ENCODE measurements at regions not wholly inside any gene's neighbourhood (a gene's known extent, or its start where the extent isn't known, plus 50 kb on each side); places are given as distances from the start of the nearest gene placed in this dataset.
"Not testable (repeated sequence)": the region's sequence is repeated elsewhere in the genome, so short reads cannot be mapped to it uniquely, and the experiment has no call there.

DNA sequence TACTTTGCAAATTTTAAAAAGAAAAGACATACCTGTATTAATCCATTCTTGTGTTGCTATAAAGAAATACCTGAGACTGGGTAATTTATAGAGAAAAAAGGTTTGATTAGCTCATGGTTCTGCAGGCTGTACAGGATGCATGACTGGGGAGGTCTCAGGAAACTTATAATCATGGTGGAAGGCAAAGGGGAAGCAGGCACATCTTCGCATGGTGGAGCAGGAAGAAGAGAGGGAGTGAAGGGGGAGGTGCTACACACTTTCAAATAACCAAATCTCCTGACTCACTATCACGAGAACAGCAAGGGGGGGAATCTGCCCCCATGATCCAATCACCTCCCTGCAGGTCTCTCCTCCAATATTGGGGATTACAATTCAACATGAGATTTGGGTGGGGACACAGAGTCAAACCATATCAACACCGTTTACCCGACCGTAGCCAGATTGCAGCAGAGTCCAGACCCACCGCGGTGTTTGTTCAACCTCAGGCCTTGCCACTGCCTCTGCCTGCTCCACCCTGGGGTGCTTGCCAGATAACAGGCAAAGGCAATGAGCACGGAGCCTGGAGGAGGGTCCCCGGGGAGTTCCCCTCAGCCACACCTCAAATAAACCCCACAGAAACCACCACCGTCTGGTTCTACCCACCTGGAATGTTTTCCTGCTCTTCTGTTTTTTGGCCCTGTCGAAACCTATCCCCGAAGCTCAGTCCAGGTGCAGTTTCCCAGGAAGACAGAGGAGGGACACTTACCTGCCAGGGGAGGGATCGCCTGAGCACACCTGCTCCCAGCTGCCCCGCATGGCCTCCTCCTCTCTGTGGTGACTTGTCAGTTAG is 142.2 kb upstream of the AFDN start:
- DNase-seq (no peak), ATAC-seq (no peak)
- Mint-ChIP-seq H3K4me1 (no peaks in the 10 kb centered on the region), H3K9me3 (ENCODE audit: low read depth) (peaks cover 4% of the 10 kb centered on the region), H3K27ac (no peak overlapping the region), H3K36me3 (no peaks in the 10 kb centered on the region), H3K27me3 (peaks cover 35% of the 10 kb centered on the region), H3K4me3 (no peak overlapping the region)
- CTCF ChIA-PET: no interaction called here

DNA sequence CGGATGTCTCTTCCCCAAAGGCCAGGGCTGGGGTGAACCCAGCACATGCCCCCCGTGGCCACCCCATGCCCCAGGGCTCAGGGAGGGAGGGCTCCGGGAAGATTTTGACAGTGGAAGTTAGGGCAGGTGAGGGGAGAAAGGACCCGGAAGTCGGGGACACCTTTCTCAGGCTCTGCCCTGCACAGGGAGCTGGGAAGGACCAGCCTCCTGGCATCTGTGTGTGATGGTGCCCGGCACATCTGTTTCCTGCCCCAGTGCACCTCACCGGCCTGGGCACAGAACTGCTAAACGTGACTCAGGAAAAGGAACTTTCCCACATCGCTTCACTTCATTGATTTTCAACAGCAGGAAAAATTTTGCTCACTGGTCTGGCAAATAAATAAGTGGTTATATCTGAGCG is 141.1 kb upstream of the AFDN start:
- peaks cover 27% of the 10 kb centered on the region for H3K27me3 Mint-ChIP-seq
- CTCF ChIA-PET: no interaction called here
- no peak for ATAC-seq

DNA sequence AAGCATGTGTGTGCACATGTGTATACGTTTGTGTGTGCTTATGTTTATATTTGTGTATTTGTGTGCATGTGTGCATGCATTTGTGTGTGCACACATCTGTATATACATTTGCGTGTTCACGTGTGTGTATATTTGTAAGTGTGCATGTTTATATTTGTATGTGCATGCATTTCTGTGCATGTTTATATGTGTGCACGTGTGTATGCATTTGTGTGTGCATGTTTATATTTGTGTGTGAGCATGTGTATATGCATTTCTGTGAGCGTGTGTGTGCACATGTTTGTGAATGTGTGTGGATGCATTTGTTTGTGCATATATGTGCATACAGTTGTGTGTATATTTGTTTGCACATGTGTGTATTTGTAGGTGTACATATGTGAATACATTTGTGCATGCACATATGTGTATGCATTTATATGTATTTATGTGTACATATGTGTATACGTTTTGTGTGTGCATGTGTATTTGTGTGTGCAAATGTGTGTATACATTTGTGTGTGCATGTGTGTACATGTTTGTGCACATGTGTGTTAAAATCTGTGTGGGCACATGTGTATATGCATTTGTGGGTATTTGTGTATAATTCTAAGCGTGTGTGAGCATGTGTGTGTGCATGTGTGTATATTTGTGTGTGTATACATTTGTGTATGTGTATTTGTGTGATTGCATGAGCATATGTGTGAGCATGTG is 140.4 kb upstream of the AFDN start:
- Mint-ChIP-seq H3K9me3 (ENCODE audit: low read depth) (peaks cover 4% of the 10 kb centered on the region), H3K4me1 (no peaks in the 10 kb centered on the region), H3K27ac (no peak overlapping the region), H3K27me3 (peaks cover 25% of the 10 kb centered on the region), H3K36me3 (no peaks in the 10 kb centered on the region), H3K4me3 (no peak overlapping the region)
- no peak for ATAC-seq
- no peak for DNase-seq
- CTCF ChIA-PET: no interaction called here

More for the DNA sequence above, 141.1 kb upstream of the AFDN start:
- DNase-seq: no peak
- H3K27ac Mint-ChIP-seq: no peak overlapping the region
- no peaks in the 10 kb centered on the region for H3K4me1 Mint-ChIP-seq
- H3K36me3 Mint-ChIP-seq: no peaks in the 10 kb centered on the region
- no peak overlapping the region for H3K4me3 Mint-ChIP-seq
- peaks cover 4% of the 10 kb centered on the region for H3K9me3 Mint-ChIP-seq (ENCODE audit: low read depth)

DNA sequence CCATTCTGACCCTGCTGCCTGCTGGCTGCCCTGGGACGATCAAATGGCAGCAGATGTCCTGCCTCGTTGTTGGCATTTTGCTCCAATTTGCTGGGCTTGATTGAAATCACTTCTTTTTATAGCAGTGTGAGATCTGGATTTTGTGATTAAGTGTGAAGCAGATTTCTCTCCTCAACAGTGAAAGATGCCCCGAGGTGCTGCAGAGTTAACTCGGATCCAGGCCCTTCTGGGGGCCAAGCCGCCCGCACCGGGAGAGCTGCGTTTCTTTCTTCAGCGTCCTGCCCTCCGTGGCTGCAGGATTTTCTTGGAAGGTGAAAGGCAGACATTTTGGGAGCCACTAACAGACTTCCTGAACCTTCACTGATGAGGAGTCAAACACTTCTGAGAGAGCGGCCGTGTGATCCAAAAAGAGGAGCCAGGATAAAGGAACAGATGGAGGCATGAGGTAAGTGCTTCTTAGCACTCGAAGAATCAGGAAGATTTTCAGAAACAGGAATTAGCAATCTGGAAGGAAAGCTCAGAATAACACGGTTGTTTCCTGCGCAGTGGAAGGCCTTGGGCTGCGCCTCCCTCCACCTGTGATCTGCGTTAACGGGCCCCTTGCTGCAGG is 139.5 kb upstream of the AFDN start:
- no peaks in the 10 kb centered on the region for H3K4me1 Mint-ChIP-seq
- H3K27ac Mint-ChIP-seq: no peak overlapping the region
- H3K4me3 Mint-ChIP-seq: no peak overlapping the region
- DNase-seq (no peak), ATAC-seq (no peak)
- H3K27me3 Mint-ChIP-seq: peaks cover 25% of the 10 kb centered on the region
- peaks cover 4% of the 10 kb centered on the region for H3K9me3 Mint-ChIP-seq (ENCODE audit: low read depth)
- CTCF ChIA-PET: no interaction called here
- no peaks in the 10 kb centered on the region for H3K36me3 Mint-ChIP-seq

DNA sequence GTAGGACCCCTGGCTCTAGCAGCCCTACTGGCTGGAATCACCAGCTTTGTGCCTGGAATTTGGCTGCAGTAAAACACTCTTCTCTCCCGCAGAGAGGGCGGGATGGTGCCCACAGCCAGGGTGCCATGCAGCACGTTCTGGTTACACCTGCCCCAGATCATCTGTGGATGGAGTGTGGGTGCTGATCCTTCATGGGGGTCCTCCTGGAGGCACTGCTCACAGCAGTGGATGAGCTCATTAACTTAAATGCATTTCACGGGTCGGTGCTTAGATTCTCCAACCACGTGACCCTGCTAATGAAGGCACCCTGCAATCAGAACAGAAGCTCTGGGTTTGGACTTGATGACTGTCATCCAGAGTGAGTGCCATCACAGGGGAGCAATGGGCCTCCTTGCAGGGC is 138.6 kb upstream of the AFDN start:
- Mint-ChIP-seq H3K27me3 (peaks cover 23% of the 10 kb centered on the region), H3K27ac (no peak overlapping the region), H3K4me3 (no peak overlapping the region), H3K9me3 (ENCODE audit: low read depth) (peaks cover 4% of the 10 kb centered on the region), H3K36me3 (no peaks in the 10 kb centered on the region), H3K4me1 (no peaks in the 10 kb centered on the region)
- no peak for DNase-seq
- CTCF ChIA-PET: no interaction called here
- ATAC-seq: no peak

DNA sequence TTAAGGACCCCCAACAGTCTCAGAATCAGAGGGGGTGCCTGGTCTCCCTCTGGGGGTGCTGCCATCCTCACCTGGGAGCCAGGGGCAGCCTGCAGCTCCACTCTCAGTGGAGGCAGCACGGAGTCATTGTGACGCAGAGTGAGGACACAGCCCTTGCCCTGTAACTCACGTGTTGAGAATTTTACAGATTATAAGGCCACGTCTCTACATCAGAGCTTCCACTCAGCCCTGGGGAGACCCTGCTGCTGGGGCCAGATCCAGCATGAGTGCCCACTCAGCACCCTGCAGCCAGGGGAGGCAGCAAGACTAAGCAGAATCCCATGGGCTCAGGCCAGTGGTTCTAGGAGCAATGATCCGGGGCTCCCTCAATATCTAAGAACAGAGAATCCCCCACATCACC is 137.4 kb upstream of the AFDN start:
- H3K27me3 Mint-ChIP-seq: peaks cover 24% of the 10 kb centered on the region
- no peaks in the 10 kb centered on the region for H3K4me1 Mint-ChIP-seq
- H3K36me3 Mint-ChIP-seq: no peaks in the 10 kb centered on the region
- no peak for DNase-seq
- no peak for ATAC-seq
- CTCF ChIA-PET: no interaction called here
- no peak overlapping the region for H3K4me3 Mint-ChIP-seq
- H3K27ac Mint-ChIP-seq: no peak overlapping the region
- H3K9me3 Mint-ChIP-seq (ENCODE audit: low read depth): peaks cover 4% of the 10 kb centered on the region

DNA sequence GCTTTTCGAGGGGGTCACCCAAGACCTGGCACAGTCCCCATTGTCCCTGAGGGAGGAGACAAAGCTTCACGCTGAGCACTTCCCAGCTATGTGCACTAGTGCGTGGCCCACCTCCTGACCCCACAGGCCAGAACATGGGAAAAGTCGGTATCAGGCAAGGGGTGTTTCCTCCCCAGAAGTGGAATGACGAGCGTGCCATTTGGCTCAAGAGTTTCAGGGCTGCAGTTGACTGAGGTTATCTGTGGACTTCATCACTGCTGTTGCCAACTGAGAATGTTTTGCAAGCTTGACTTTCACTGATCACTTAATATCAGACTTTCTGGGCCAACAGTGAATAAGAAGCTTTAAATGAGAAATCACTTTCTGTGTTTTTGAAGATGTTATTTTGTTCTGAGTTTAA is 137.0 kb upstream of the AFDN start:
- DNase-seq (no peak), ATAC-seq (no peak)
- Mint-ChIP-seq H3K36me3 (no peaks in the 10 kb centered on the region), H3K4me3 (no peak overlapping the region), H3K27ac (no peak overlapping the region), H3K9me3 (ENCODE audit: low read depth) (peaks cover 4% of the 10 kb centered on the region), H3K4me1 (no peaks in the 10 kb centered on the region), H3K27me3 (peaks cover 26% of the 10 kb centered on the region)
- CTCF ChIA-PET: no interaction called here

DNA sequence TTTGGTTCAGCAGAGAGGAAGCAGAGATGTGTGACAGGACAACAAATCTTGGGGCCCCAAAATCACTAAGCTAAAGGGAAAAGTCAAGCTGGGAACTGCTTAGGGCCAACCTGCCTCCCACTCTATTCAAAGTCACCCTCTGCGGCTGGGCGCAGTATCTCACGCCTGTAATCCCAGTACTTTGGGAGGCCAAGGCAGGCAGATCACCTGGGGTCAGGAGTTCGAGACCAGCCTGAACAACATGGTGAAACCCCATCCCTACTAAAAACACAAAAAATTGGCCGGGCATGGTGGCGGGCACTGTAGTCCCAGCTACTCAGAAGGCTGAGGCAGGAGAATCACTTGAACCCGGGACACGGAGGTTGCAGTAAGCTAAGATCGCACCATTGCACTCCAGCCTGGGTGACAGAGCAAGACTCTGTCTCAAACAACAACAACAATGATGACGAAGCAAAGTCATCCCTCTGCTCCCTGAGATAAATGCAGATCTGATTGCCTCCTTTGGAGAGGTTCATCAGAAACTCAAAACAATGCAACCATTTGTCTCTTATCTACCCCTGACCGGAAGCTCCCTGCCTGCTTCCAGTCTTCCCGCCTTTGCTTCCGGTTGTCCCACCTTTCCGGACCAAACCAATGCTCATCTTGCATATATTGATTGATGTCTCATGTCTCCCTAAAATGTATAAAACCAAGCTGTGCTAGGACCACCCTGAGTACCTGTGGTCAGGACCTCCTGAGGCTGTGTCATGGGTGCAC is 136.4 kb upstream of the AFDN start:
- CTCF ChIA-PET; DNase-seq; H3K9me3 Mint-ChIP-seq (ENCODE audit: low read depth); H3K27ac Mint-ChIP-seq; H3K4me1 Mint-ChIP-seq; H3K36me3 Mint-ChIP-seq; H3K4me3 Mint-ChIP-seq; ATAC-seq: not testable (repeated sequence)
- H3K27me3 Mint-ChIP-seq: peaks cover 25% of the 10 kb centered on the region

DNA sequence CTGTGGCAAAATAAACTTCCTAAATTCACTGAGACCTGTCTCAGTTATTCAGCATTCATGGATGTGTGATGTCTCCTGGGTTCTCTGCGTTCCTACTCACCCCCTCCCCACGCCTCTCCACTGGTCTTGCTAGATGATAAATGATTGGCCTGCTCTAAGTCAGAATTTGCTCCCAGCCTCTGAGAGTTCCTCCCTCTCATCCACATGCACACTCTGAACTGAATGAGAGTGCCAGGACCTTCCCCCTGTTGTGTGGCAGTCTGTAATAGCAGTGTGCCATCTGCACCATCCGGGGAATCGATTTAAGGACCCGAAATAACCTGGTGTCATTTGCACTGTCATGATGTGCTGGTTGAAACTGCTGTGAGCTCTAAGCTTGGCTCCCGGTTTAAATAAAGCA is 135.8 kb upstream of the AFDN start:
- no peak for ATAC-seq
- Mint-ChIP-seq H3K27me3 (peaks cover 21% of the 10 kb centered on the region), H3K4me1 (no peaks in the 10 kb centered on the region), H3K9me3 (ENCODE audit: low read depth) (peaks cover 4% of the 10 kb centered on the region), H3K27ac (no peak overlapping the region), H3K4me3 (no peak overlapping the region), H3K36me3 (no peaks in the 10 kb centered on the region)
- no peak for DNase-seq
- CTCF ChIA-PET: no interaction called here

DNA sequence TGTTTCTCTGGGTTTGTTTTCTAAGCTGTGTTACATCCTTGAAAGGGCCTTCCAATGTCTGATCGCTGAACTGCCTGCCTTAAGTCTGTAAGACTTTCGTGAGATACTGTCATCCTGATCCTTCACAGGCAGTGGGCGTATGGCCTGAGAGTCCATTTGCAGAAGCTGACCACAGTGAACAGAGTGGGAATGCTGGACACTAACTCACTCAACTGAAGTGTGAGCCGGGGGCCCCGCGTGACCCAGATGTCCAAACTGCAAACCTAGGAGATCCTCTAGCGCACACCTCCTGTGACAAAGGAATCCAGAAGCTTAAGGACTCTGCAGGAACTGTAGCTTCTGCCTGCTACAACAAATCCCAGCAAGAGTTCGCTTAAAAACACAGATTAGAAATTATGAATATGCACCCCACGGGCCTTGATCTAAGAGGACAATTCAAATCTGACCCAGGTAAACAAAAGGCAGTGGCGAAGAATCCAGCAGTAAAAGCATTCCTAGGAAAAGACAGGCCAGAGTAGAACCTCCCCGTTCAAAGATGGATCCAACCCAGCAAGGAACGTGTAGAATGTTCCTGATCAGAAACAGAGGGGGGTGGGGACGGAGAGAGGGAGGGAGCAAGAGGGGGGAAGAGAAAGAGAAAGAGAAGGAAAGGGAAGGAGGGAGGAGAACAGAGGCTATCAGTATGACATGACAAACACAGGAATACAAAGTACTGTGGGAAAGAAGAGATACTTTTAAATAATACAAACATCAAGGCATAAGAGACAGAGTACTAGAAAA is 135.0 kb upstream of the AFDN start:
- CTCF ChIA-PET: no interaction called here
- ATAC-seq: no peak
- Mint-ChIP-seq H3K36me3 (no peaks in the 10 kb centered on the region), H3K4me3 (no peak overlapping the region), H3K4me1 (no peaks in the 10 kb centered on the region), H3K9me3 (ENCODE audit: low read depth) (peaks cover 2% of the 10 kb centered on the region), H3K27ac (no peak overlapping the region), H3K27me3 (peaks cover 29% of the 10 kb centered on the region)
- no peak for DNase-seq

DNA sequence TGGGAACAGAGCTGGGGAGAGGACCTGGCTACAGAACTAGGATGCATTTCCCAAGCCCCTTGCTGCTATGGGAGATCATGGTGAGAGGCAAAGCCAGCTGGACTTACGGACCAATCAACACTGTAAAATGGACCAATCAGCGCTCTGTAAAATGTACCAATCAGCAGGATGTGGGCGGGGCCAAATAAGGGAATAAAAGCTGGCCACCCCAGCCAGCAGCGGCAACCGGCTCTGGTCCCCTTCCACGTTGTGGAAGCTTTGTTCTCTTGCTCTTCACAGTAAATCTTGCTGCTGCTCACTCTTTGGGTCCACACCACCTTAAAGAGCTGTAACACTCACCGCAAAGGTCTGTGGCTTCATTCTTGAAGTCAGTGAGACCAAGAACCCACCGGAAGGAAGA is 133.2 kb upstream of the AFDN start:
- H3K36me3 Mint-ChIP-seq; DNase-seq; H3K4me1 Mint-ChIP-seq; ATAC-seq; H3K4me3 Mint-ChIP-seq; H3K27ac Mint-ChIP-seq; H3K9me3 Mint-ChIP-seq (ENCODE audit: low read depth); CTCF ChIA-PET: not testable (repeated sequence)
- H3K27me3 Mint-ChIP-seq: peaks cover 34% of the 10 kb centered on the region

DNA sequence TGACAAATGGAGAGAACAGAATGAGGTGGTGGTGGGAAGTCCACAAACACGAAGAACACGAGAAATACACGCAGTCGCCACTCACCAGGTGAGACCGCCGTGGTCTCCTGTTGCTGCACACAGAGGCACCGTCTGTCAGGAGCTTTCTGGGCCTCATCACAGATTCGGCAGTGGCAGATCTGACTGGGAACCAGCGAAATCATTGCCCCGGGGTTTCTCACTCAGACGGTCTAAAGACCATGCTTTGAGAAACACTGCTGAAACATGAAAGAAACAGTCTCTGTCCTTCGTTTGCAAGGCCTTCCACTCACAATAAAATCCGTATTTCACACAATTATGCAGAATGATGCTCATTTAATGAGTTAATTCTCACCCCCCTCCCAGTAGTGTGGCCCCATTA is 130.9 kb upstream of the AFDN start:
- no peaks in the 10 kb centered on the region for H3K9me3 Mint-ChIP-seq (ENCODE audit: low read depth)
- H3K4me1 Mint-ChIP-seq: peaks cover 18% of the 10 kb centered on the region
- CTCF ChIA-PET: no interaction called here
- no peak overlapping the region for H3K27ac Mint-ChIP-seq
- ATAC-seq (no peak), DNase-seq (no peak)
- no peaks in the 10 kb centered on the region for H3K36me3 Mint-ChIP-seq
- H3K4me3 Mint-ChIP-seq: no peak overlapping the region
- peaks cover 38% of the 10 kb centered on the region for H3K27me3 Mint-ChIP-seq

DNA sequence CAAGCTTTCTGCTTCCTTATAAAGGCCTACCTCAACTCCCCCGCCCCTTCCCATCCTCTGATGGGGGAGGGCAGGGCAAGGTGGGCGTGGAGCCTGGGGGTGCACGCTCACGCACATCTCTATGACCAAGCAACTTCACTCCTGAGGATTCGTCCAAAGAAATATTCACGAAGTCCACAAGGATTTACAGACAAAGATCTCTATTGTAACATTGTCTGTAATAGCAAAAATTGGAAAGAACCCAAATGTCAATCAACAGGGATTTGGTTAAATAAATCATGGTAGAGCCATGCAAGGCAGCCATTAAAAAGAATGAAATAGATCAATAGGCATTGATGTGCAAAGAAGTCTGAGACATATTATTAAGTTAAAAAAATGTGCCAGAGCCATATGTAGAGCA is 130.4 kb upstream of the AFDN start:
- DNase-seq: no peak
- CTCF ChIA-PET: no interaction called here
- no peak overlapping the region for H3K4me3 Mint-ChIP-seq
- no peaks in the 10 kb centered on the region for H3K36me3 Mint-ChIP-seq
- no peak for ATAC-seq
- no peak overlapping the region for H3K27ac Mint-ChIP-seq
- peaks cover 43% of the 10 kb centered on the region for H3K27me3 Mint-ChIP-seq
- no peaks in the 10 kb centered on the region for H3K9me3 Mint-ChIP-seq (ENCODE audit: low read depth)
- H3K4me1 Mint-ChIP-seq: peaks cover 18% of the 10 kb centered on the region
